H1 (cell line): ENCODE measurements at regions not wholly inside any gene's neighbourhood (a gene's known extent, or its start where the extent isn't known, plus 50 kb on each side); places are given as distances from the start of the nearest gene placed in this dataset.

Experiments used
- BACH1 ChIP-seq: IDR thresholded peaks from 2 replicates; pipeline ENCODE4 v1.6.1; 2012; ENCODE audit warnings: low read length, improper control_type of control experiment
- CEBPB ChIP-seq: IDR thresholded peaks from 2 replicates; pipeline ENCODE4 v1.6.1; 2012; ENCODE audit warnings: low read depth, low read length
- JUND ChIP-seq: IDR thresholded peaks from 2 replicates; pipeline ENCODE4 v1.6.1; 2011; ENCODE audit warnings: mild to moderate bottlenecking, improper control_type of control experiment, low read length
- PHF8 ChIP-seq: fragments of 200-600 bp; sonication (generic); conservative IDR thresholded peaks from 2 replicates; pipeline ENCODE4 v1.7.1; 2012; ENCODE audit warnings: low read depth, mild to moderate bottlenecking, inconsistent platforms, low read length, moderate library complexity
- RBBP5 ChIP-seq: IDR thresholded peaks from 2 replicates; pipeline ENCODE4 v1.7.1; 2012; ENCODE audit warnings: low read depth, mild to moderate bottlenecking, inconsistent platforms, low read length, moderate library complexity, borderline replicate concordance
- SRF ChIP-seq: IDR thresholded peaks from 2 replicates; pipeline ENCODE4 v1.6.1; 2011; ENCODE audit warnings: mild to moderate bottlenecking, low read depth, low read length, moderate library complexity
- SUZ12 ChIP-seq: fragments of 200-600 bp; sonication (generic); IDR thresholded peaks from 2 replicates; pipeline ENCODE4 v1.6.1; 2012; ENCODE audit warnings: mild to moderate bottlenecking, inconsistent platforms, low read length, moderate library complexity, mixed read lengths
- TAF1 ChIP-seq: IDR thresholded peaks from 2 replicates; pipeline ENCODE4 v1.6.1; 2011; ENCODE audit warnings: mild to moderate bottlenecking, low read depth, low read length
- TBP ChIP-seq: IDR thresholded peaks from 2 replicates; pipeline ENCODE4 v1.6.1; 2011; ENCODE audit warnings: low read depth, low read length, improper control_type of control experiment
- TCF12 ChIP-seq: IDR thresholded peaks from 2 replicates; pipeline ENCODE4 v1.6.1; 2011; ENCODE audit warnings: low read depth, mild to moderate bottlenecking, low read length
- TF ChIP-seq, protein P1 (sequence below): fragments of 300-600 bp; sonication (generic); IDR thresholded peaks from 2 replicates; pipeline ENCODE4 v1.7.1; 2012; ENCODE audit warnings: low read length, moderate library complexity, mild to moderate bottlenecking, inconsistent platforms; ENCODE audit not compliant: insufficient replicate concordance

- TF ChIP-seq, protein P1, sequence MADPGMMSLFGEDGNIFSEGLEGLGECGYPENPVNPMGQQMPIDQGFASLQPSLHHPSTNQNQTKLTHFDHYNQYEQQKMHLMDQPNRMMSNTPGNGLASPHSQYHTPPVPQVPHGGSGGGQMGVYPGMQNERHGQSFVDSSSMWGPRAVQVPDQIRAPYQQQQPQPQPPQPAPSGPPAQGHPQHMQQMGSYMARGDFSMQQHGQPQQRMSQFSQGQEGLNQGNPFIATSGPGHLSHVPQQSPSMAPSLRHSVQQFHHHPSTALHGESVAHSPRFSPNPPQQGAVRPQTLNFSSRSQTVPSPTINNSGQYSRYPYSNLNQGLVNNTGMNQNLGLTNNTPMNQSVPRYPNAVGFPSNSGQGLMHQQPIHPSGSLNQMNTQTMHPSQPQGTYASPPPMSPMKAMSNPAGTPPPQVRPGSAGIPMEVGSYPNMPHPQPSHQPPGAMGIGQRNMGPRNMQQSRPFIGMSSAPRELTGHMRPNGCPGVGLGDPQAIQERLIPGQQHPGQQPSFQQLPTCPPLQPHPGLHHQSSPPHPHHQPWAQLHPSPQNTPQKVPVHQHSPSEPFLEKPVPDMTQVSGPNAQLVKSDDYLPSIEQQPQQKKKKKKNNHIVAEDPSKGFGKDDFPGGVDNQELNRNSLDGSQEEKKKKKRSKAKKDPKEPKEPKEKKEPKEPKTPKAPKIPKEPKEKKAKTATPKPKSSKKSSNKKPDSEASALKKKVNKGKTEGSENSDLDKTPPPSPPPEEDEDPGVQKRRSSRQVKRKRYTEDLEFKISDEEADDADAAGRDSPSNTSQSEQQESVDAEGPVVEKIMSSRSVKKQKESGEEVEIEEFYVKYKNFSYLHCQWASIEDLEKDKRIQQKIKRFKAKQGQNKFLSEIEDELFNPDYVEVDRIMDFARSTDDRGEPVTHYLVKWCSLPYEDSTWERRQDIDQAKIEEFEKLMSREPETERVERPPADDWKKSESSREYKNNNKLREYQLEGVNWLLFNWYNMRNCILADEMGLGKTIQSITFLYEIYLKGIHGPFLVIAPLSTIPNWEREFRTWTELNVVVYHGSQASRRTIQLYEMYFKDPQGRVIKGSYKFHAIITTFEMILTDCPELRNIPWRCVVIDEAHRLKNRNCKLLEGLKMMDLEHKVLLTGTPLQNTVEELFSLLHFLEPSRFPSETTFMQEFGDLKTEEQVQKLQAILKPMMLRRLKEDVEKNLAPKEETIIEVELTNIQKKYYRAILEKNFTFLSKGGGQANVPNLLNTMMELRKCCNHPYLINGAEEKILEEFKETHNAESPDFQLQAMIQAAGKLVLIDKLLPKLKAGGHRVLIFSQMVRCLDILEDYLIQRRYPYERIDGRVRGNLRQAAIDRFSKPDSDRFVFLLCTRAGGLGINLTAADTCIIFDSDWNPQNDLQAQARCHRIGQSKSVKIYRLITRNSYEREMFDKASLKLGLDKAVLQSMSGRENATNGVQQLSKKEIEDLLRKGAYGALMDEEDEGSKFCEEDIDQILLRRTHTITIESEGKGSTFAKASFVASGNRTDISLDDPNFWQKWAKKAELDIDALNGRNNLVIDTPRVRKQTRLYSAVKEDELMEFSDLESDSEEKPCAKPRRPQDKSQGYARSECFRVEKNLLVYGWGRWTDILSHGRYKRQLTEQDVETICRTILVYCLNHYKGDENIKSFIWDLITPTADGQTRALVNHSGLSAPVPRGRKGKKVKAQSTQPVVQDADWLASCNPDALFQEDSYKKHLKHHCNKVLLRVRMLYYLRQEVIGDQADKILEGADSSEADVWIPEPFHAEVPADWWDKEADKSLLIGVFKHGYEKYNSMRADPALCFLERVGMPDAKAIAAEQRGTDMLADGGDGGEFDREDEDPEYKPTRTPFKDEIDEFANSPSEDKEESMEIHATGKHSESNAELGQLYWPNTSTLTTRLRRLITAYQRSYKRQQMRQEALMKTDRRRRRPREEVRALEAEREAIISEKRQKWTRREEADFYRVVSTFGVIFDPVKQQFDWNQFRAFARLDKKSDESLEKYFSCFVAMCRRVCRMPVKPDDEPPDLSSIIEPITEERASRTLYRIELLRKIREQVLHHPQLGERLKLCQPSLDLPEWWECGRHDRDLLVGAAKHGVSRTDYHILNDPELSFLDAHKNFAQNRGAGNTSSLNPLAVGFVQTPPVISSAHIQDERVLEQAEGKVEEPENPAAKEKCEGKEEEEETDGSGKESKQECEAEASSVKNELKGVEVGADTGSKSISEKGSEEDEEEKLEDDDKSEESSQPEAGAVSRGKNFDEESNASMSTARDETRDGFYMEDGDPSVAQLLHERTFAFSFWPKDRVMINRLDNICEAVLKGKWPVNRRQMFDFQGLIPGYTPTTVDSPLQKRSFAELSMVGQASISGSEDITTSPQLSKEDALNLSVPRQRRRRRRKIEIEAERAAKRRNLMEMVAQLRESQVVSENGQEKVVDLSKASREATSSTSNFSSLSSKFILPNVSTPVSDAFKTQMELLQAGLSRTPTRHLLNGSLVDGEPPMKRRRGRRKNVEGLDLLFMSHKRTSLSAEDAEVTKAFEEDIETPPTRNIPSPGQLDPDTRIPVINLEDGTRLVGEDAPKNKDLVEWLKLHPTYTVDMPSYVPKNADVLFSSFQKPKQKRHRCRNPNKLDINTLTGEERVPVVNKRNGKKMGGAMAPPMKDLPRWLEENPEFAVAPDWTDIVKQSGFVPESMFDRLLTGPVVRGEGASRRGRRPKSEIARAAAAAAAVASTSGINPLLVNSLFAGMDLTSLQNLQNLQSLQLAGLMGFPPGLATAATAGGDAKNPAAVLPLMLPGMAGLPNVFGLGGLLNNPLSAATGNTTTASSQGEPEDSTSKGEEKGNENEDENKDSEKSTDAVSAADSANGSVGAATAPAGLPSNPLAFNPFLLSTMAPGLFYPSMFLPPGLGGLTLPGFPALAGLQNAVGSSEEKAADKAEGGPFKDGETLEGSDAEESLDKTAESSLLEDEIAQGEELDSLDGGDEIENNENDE = no peak
- TF ChIP-seq BACH1 (no peak), TBP (no peak), SRF (no peak), CEBPB (no peak), TAF1 (no peak), RBBP5 (no peak), TCF12 (no peak), PHF8 (no peak), JUND (no peak), SUZ12 (no peak)
These were observed 1391.6 kb downstream of the ADGRL3 start (continued) for GRCh38 chr4:62591756-62592155.
